ENCODE measurements at regions not wholly inside any gene's neighbourhood (a gene's known extent, or its start where the extent isn't known, plus 50 kb on each side); places are given as distances from the start of the nearest gene placed in this dataset.

- H3K9me3 Mint-ChIP-seq (ENCODE audit: insufficient read depth) = no peaks in the 10 kb centered on the region
- Histone ChIP-seq H3K9ac (ENCODE audit: low read length) (no peak overlapping the region), H2AFZ (ENCODE audit: insufficient read depth, low read depth, low read length, poor library complexity, severe bottlenecking) (no peak overlapping the region), H4K20me1 (ENCODE audit: control insufficient read depth, insufficient read depth, low read length, poor library complexity, severe bottlenecking) (no peaks in the 10 kb centered on the region), H3K79me2 (ENCODE audit: control insufficient read depth, insufficient read depth, low read length) (no peaks in the 10 kb centered on the region), H3K27me3 (replicated peaks in 1 of 4; ENCODE audit: control extremely low read depth in 1 of 4, control insufficient read depth in 3 of 4, insufficient read depth in 4 of 4, low read length in 3 of 4) (peaks cover 0 to 3% (median 1%) of the 10 kb centered on the region in 4 experiments), H3K27ac (ENCODE audit: low read length in 2 of 2) (no peak overlapping the region), H3K4me2 (replicated peaks; ENCODE audit: low read depth, low read length, poor library complexity, severe bottlenecking) (no peak overlapping the region), H3K36me3 (replicated peaks in 1 of 2; ENCODE audit: control extremely low read depth in 1 of 2, control insufficient read depth in 1 of 2, extremely low read depth in 1 of 2, insufficient read depth in 2 of 2, low read length in 1 of 2) (no peaks in the 10 kb centered on the region), H3K9me3 (ENCODE audit: control extremely low read depth in 1 of 3, control insufficient read depth in 2 of 3, insufficient read depth in 1 of 3, low read length in 2 of 3) (no peaks in the 10 kb centered on the region), H3K4me1 (ENCODE audit: control insufficient read depth in 2 of 2, insufficient read depth in 2 of 2, low read length in 2 of 2) (no peaks in the 10 kb centered on the region), H3K4me3 (ENCODE audit: control extremely low read depth in 1 of 5, extremely low read depth in 1 of 5, insufficient read depth in 1 of 5, low read depth in 2 of 5, low read length in 4 of 5) (no peak overlapping the region)
- TF ChIP-seq EZH2 (IDR thresholded peaks at IDR 0.05; ENCODE audit: borderline replicate concordance, insufficient read depth, low read depth, low read length, poor library complexity, severe bottlenecking) = no peak
- TF ChIP-seq CTCF (IDR thresholded peaks at IDR 0.05) = no peak
- H3K27me3 Mint-ChIP-seq = peaks cover 5% of the 10 kb centered on the region
- no peak overlapping the region for H3K27ac Mint-ChIP-seq
- intact Hi-C loops (cut with micrococcal nuclease) = no loop called here
- ChIA-PET POLR2A (no interaction called here), CTCF (interaction anchor here (1.5 kb wide), 1 partner anchor 199 kb away, joined by 4 read pairs; no protein-coding TSS in a partner anchor)
- no peak overlapping the region for H3K4me3 Mint-ChIP-seq
- 83% methylated on average over 1 of the region's 2 CpGs for WGBS (ENCODE audit: insufficient coverage)
- no peaks in the 10 kb centered on the region for H3K4me1 Mint-ChIP-seq
- no peak for ATAC-seq (ENCODE audit: low read depth)
- DNase-seq = no peak
Measured at GRCh38 chr7:106375499-106375898, 90.7 kb upstream of the NAMPT start.

GRCh38 chr7:106374437-106374836 lies 89.7 kb upstream of the NAMPT start:
- TF ChIP-seq CTCF (IDR thresholded peaks at IDR 0.05) (no peak), EZH2 (IDR thresholded peaks at IDR 0.05; ENCODE audit: borderline replicate concordance, insufficient read depth, low read depth, low read length, poor library complexity, severe bottlenecking) (no peak)
- H3K27me3 ChIP-seq (replicated peaks in 1 of 4; ENCODE audit: control extremely low read depth in 1 of 4, control insufficient read depth in 3 of 4, insufficient read depth in 4 of 4, low read length in 3 of 4) = peaks cover 0 to 3% (median 1%) of the 10 kb centered on the region in 4 experiments
- no peak overlapping the region for H3K27ac Mint-ChIP-seq
- intact Hi-C loops (cut with micrococcal nuclease) = no loop called here
- DNase-seq (no peak), ATAC-seq (ENCODE audit: low read depth) (no peak)
- no peaks in the 10 kb centered on the region for H3K36me3 ChIP-seq (replicated peaks in 1 of 2; ENCODE audit: control extremely low read depth in 1 of 2, control insufficient read depth in 1 of 2, extremely low read depth in 1 of 2, insufficient read depth in 2 of 2, low read length in 1 of 2)
- H3K9ac ChIP-seq (ENCODE audit: low read length) = no peak overlapping the region
- H3K27ac ChIP-seq (ENCODE audit: low read length in 2 of 2) = no peak overlapping the region
- ChIA-PET CTCF (interaction anchor here (1.5 kb wide), 1 partner anchor 198 kb away, joined by 4 read pairs; no protein-coding TSS in a partner anchor), POLR2A (no interaction called here)
- no peaks in the 10 kb centered on the region for H3K4me1 ChIP-seq (ENCODE audit: control insufficient read depth in 2 of 2, insufficient read depth in 2 of 2, low read length in 2 of 2)
- no peaks in the 10 kb centered on the region for H3K4me1 Mint-ChIP-seq
- H3K4me2 ChIP-seq (replicated peaks; ENCODE audit: low read depth, low read length, poor library complexity, severe bottlenecking) = no peak overlapping the region
- no peaks in the 10 kb centered on the region for H3K79me2 ChIP-seq (ENCODE audit: control insufficient read depth, insufficient read depth, low read length)
- no CpG with 5 or more reads among the region's 1 CpG for WGBS (ENCODE audit: insufficient coverage)
- no peak overlapping the region for H3K4me3 ChIP-seq (ENCODE audit: control extremely low read depth in 1 of 5, extremely low read depth in 1 of 5, insufficient read depth in 1 of 5, low read depth in 2 of 5, low read length in 4 of 5)
- H3K27me3 Mint-ChIP-seq = peaks cover 5% of the 10 kb centered on the region
- no peak overlapping the region for H3K4me3 Mint-ChIP-seq
- no peaks in the 10 kb centered on the region for H3K9me3 ChIP-seq (ENCODE audit: control extremely low read depth in 1 of 3, control insufficient read depth in 2 of 3, insufficient read depth in 1 of 3, low read length in 2 of 3)
- H3K9me3 Mint-ChIP-seq (ENCODE audit: insufficient read depth) = no peaks in the 10 kb centered on the region
- H4K20me1 ChIP-seq (ENCODE audit: control insufficient read depth, insufficient read depth, low read length, poor library complexity, severe bottlenecking) = no peaks in the 10 kb centered on the region
- H2AFZ ChIP-seq (ENCODE audit: insufficient read depth, low read depth, low read length, poor library complexity, severe bottlenecking) = no peak overlapping the region
